ENCODE measurements at regions not wholly inside any gene's neighbourhood (a gene's known extent, or its start where the extent isn't known, plus 50 kb on each side); places are given as distances from the start of the nearest gene placed in this dataset.
"Not testable (repeated sequence)": the region's sequence is repeated elsewhere in the genome, so short reads cannot be mapped to it uniquely, and the experiment has no call there.

GRCh38 chrX:122055979-122056715 lies 1008.7 kb downstream of the GLUD2 start:
- no peak for DNase-seq (ENCODE audit: low read depth)

DNA sequence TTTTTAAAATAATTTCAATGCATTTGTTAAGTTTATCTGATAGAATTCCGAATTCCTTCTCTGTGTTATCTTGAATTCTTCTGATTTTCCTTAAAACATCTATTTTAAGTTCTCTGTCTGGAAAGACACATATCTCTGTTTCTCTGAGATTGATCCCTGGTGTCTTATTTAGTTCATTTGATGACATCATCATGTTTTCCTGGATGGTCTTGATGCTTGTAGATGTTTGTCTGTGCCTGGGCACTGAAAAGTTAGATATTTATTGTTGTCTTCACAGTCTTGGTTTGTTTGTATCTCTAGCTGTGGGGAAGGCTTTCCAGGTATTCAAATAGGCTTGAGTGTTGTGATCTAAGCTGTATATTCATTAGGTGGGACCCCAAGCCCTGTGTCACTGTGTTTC lies 1028.8 kb downstream of the GLUD2 start:
- no peak for DNase-seq (ENCODE audit: low read depth)

- no peak for DNase-seq (ENCODE audit: low read depth)
These were observed 1030.7 kb downstream of the GLUD2 start for GRCh38 chrX:122078079-122078478.

GRCh38 chrX:122087341-122087740 lies 1039.9 kb downstream of the GLUD2 start:
- no peak for DNase-seq (ENCODE audit: low read depth)

- DNase-seq (ENCODE audit: low read depth): no peak
These were observed 1044.2 kb downstream of the GLUD2 start for GRCh38 chrX:122091571-122091970.

DNA sequence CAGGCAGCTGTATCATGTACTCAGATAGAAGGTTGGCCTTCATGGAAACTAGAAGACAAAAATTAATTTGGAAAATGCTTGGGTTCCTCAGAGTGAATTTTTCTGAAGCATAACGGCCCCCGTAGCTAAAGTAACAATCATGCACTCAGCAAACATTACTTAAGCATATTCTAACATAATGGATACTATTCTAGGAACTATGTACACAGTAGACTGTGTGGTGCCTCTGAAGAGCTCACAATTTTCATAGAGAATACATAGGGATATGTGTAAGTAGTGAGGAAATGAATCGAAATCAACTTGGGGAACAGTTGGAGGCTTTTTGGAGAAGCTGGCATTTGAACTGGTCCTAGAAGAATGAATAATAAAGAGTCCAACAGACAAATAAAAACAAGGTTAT lies 1045.0 kb downstream of the GLUD2 start:
- no peak for DNase-seq (ENCODE audit: low read depth)

DNA sequence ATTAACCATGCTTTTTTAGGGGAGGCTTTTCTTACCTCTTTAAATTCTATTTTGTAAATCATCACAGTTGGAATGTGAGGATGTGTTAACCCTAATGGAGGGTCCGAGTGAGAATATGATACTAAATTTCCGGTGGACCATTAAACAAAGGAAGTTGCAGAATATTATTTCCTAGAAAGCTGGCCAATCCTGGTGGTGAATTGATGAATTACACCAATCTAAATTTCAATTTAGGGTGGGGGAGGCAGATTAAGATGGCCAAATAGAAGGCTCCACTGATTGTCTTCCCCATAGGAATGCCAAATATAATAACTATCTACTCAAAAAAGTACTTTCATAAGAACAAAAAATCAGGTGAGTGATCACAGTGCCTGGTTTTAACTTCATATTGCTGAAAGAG lies 1045.6 kb downstream of the GLUD2 start:
- DNase-seq (ENCODE audit: low read depth): no peak

DNA sequence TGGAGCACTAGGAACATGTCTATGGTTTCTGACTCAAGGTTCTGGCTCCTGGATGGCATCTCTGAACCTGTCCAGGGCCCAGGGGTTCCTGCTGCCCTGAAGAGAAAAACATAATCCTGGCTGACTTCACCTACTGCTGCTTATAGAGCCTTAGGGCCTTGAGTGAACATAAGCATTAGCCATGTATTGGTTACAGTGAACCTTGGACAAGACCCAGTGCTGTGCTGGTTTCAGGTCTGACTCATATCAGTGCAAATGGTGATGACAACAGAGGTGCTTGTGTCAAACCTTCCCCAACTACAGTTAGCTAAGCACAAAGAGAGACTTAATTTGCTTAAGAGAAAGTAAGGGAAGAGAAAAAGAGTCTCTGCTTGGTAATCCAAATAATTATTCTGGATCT lies 1047.2 kb downstream of the GLUD2 start:
- no peak for DNase-seq (ENCODE audit: low read depth)

DNA sequence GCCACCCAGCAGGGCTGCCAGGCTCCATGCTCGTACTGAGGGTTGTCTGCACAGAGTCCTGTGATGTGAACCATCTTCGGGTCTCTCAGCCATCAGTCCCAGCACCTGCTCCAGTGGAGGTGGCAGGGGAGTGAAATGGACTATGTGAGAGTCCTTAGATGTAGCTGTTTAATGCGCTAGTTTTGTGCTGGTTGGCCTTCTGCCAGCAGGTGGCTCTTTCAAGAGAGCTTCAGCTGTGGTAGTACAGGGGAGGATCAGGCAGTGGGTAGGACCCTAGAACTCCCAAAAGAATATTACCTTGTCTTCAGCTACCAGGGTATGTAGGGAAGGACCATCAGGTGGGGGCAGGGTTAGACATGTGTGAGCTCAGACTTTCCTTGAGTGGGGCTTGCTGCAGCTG lies 1066.0 kb downstream of the GLUD2 start:
- no peak for DNase-seq (ENCODE audit: low read depth)

GRCh38 chrX:122113896-122114295 lies 1066.5 kb downstream of the GLUD2 start:
- DNase-seq (ENCODE audit: low read depth): no peak

DNA sequence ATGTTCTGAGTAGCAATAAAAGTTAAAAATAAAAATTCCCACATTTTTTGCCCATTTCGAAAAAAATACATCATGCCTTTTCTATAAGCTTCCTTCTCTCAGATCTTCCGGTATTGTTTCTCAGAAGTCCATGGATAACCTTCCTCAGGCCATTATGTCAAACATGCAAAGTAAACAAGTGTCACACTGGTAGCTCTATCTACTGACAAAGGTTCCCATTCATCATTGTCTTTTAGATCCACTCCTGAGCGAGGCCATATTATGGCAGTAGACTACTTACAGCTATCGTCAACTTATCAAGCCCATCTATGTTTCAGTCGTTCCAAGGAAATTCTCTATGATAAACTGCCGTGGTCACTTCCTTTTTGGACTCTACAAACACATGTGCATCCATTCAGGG lies 1068.2 kb downstream of the GLUD2 start:
- no peak for DNase-seq (ENCODE audit: low read depth)

DNA sequence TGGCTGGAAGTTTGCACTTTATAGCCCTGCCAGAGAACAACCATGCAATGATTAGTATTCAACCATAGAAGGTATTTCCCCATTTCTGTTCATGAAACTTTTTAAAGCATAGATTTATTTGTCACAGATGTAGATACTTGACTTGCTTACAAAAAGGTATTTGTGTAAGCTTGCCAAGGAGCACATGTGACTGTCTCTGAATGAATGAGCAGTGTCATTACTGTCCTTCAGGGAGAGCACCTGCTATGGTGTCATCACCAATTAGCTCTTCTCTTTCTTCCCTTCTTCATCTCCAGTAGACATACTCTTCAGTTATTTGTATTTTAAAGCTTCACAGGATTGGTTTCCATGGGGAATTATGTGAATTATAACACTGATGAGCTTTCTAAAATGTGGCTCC lies 1064.7 kb upstream of the GRIA3 start:
- DNase-seq (ENCODE audit: low read depth): no peak

GRCh38 chrX:122122274-122122673 lies 1061.8 kb upstream of the GRIA3 start:
- no peak for DNase-seq (ENCODE audit: low read depth)

- DNase-seq (ENCODE audit: low read depth): no peak
These were observed 1050.6 kb upstream of the GRIA3 start for GRCh38 chrX:122133478-122133877.

DNA sequence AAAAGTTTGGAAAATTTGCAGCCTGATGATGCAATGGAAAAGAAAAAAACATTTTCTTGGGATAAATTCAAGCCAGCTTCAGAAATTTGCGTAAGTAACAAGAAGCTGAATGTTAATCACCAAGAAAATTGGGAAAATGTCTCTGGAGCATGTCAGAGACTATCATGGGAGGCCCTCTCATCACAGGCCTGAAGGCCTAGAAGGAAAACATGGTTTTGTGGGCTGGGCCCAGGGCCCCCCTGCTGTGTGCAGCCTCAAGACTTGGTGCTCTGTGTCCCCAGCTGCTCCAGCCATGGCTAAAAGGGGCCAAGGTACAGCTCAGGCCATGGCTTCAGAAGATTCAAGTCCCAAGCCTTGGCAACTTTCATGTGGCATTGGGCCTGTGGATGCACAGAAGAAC lies 1049.8 kb upstream of the GRIA3 start:
- no peak for DNase-seq (ENCODE audit: low read depth)

GRCh38 chrX:122135070-122135469 lies 1049.0 kb upstream of the GRIA3 start:
- no peak for DNase-seq (ENCODE audit: low read depth)

GRCh38 chrX:122140219-122140618 lies 1043.9 kb upstream of the GRIA3 start:
- DNase-seq (ENCODE audit: low read depth): not testable (repeated sequence)

DNA sequence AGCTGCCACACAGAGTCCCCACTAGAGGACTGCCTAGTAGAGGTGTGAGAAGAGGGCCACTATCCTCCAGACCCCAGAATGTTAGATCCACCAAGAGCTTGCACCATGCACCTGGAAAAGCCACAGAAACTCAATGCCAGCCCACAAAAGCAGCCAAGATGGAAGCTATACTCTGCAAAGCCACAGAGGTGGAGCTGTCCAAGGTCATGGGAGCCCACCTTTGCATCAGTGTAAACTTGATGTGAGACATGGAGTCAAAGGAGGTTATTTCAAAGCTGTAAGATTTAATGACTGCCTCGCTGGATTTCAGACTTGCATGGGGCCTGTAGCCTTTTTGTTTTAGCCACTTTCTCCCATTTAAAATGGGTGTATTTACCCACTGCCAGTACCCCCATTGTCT lies 1030.1 kb upstream of the GRIA3 start:
- no peak for DNase-seq (ENCODE audit: low read depth)

- DNase-seq (ENCODE audit: low read depth): no peak
These were observed 1015.8 kb upstream of the GRIA3 start for GRCh38 chrX:122168241-122168640.

GRCh38 chrX:122184791-122185190 lies 999.3 kb upstream of the GRIA3 start:
- DNase-seq (ENCODE audit: low read depth): no peak

DNA sequence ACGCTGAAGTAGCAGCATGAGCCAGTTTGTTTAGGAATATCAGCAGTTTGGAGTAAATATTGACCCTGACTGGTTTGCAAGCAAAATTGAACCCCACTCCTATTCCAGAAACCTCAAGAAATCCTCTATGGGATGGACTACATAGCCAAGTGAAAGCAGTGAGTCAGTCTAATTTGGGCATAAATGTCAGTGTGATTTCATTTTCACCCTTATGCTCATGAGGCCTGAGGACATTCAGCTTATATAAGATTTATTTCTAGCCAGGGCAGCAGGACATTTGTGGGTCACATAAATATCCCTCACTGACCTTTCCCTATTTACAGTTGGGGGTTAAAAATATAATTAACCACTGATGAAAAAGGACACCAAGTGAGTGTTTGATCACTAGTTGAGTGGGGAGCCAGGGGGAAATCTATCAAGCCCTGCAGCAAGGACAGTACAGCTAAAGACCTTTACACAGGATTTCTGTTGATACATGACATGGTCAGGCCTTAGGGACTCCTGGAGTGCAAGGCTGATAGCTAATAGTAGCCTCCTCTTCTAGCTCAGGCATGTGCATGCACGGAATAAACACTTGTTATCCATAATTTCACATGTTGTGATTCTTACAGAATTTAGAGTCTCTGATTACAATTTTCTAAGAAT lies 996.9 kb upstream of the GRIA3 start:
- DNase-seq (ENCODE audit: low read depth): no peak

DNA sequence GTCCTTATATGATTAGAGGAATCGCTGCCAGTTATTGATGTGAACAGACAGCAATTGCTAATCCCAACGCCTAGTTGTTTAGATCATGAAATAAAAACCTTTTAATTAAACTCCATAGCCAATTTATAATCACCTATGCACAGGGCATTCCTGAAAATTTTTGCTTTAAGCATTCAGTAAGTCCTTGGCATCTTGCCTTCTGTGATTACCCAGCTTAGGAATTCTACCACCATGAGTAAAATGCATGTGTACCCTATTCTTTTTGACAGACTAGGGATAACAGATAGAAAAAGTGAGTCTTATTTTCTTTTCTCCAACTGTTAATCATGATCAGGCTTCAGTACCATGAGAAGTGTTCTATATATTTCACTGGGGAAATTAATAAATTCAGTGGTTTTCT lies 995.3 kb upstream of the GRIA3 start:
- no peak for DNase-seq (ENCODE audit: low read depth)

DNA sequence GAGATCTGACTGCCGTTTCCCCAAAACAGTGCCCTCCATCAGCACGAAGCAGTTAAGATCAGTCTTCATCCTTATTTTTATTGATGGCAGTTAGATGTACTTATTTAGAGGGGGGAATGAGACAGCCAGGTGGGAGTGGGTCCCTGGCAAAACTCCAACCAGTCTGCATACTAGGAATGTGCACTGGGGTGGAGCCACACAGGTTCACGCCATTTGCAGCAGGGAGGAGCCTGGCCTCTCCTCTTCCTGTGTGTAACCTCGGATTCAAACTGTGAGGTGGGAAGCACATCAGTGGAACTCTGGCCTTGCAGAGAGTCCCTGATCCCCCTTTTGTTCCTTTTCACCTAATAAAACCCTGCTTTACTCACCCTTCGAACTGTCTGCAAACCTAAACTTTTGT lies 987.7 kb upstream of the GRIA3 start:
- no peak for DNase-seq (ENCODE audit: low read depth)

GRCh38 chrX:122203399-122203798 lies 980.7 kb upstream of the GRIA3 start:
- DNase-seq (ENCODE audit: low read depth): no peak
